SU-DHL-6 (cell line): ENCODE measurements at regions not wholly inside any gene's neighbourhood (a gene's known extent, or its start where the extent isn't known, plus 50 kb on each side); places are given as distances from the start of the nearest gene placed in this dataset.

Source experiments
- H2AFZ ChIP-seq: fragments of 200-600 bp; sonication (generic); 2 replicates; pipeline ENCODE4 v1.6.1; 2014; ENCODE audit warnings: low read depth, mild to moderate bottlenecking, moderate library complexity, mixed read lengths, antibody characterized with exemption, low read length; ENCODE audit not compliant: severe bottlenecking
- H3F3A ChIP-seq: fragments of 200-600 bp; shearing (Covaris generic); 2 replicates; pipeline ENCODE4 v1.6.0; 2016; ENCODE audit warnings: antibody characterized with exemption, mild to moderate bottlenecking; ENCODE audit not compliant: insufficient read depth
- H3K27ac ChIP-seq: fragments of 200-600 bp; sonication (generic); 2 replicates; pipeline ENCODE4 v1.5.1; 2016; ENCODE audit warnings: low read depth, mild to moderate bottlenecking, low read length, moderate library complexity, mixed read lengths
- H3K27me3 ChIP-seq: fragments of 200-600 bp; sonication (generic), shearing (Covaris generic); 2 replicates; pipeline ENCODE4 v1.6.0; 2014; ENCODE audit warnings: mild to moderate bottlenecking, low read length
- H3K36me3 ChIP-seq: fragments of 200-600 bp; sonication (generic); 2 replicates; pipeline ENCODE4 v1.6.1; 2014; ENCODE audit warnings: mild to moderate bottlenecking, low read length, mixed read lengths
- H3K4me2 ChIP-seq: fragments of 300-600, 200-600 bp; shearing (Covaris generic), sonication (generic); 2 replicates; pipeline ENCODE4 v1.6.0; 2014; ENCODE audit warnings: low read length, low read depth, mild to moderate bottlenecking; ENCODE audit not compliant: poor library complexity, severe bottlenecking
- H3K4me3 ChIP-seq: fragments of 200-600 bp; sonication (generic); 2 replicates; pipeline ENCODE4 v1.5.1; 2014; ENCODE audit warnings: antibody characterized with exemption, low read length, mild to moderate bottlenecking, mixed read lengths; ENCODE audit not compliant: insufficient read depth, poor library complexity, severe bottlenecking
- H3K79me2 ChIP-seq: fragments of 200-600 bp; sonication (generic); 2 replicates; pipeline ENCODE4 v1.6.1; 2014; ENCODE audit warnings: mild to moderate bottlenecking, low read length, moderate library complexity; ENCODE audit not compliant: insufficient read depth
- H3K9ac ChIP-seq: fragments of 200-600 bp; sonication (generic); 2 replicates; pipeline ENCODE4 v1.7.0; 2014; ENCODE audit warnings: mild to moderate bottlenecking, low read length
- H3K9me2 ChIP-seq: fragments of 200-600 bp; sonication (generic); replicated peaks from 2 replicates; pipeline ENCODE4 v1.6.1; 2014; ENCODE audit warnings: low read length; ENCODE audit not compliant: insufficient read depth
- H3K9me3 ChIP-seq: fragments of 200-600 bp; sonication (generic); 2 replicates; pipeline ENCODE4 v1.6.1; 2014; ENCODE audit warnings: low read length, mixed read lengths; ENCODE audit not compliant: insufficient read depth
- H4K20me1 ChIP-seq: fragments of 200-600 bp; sonication (generic); 2 replicates; pipeline ENCODE4 v1.6.1; 2014; ENCODE audit warnings: low read depth, mild to moderate bottlenecking, antibody characterized with exemption, low read length, moderate library complexity, mixed read lengths
- EZH2phosphoT487 ChIP-seq: fragments of 200-600 bp; sonication (generic), shearing (Covaris generic); conservative IDR thresholded peaks from 2 replicates; pipeline ENCODE4 v1.6.1; 2018; ENCODE audit warnings: mild to moderate bottlenecking, antibody characterized with exemption, low read length, moderate library complexity, mixed read lengths
- TF ChIP-seq, protein P1 (sequence below): fragments of 200-600 bp; sonication (generic); IDR thresholded peaks from one replicate; pipeline ENCODE4 v1.5.1; 2017; ENCODE audit warnings: antibody characterized with exemption, mild to moderate bottlenecking, low read length, moderate library complexity; ENCODE audit not compliant: insufficient read depth, poor library complexity, severe bottlenecking

DNA sequence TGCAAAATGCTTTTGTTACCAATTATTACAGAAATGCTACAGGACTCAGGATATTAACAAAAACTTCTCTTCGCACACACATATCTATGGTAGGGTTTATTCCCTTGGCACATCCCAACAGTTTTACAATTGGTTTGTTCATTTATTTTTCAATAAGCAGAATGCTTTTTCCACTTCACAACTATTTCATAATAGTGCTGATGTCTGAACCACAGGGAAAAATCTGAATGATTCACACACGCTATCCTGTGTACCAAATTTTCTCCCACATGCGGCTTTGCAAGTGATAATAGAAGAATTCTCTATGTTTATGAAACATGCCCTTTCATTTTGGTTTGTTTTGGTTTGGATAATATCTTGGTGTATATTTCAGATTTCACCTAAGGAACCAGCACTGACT, 725.7 kb upstream of the TENM3 start:
- H3F3A ChIP-seq, result no peaks in the 10 kb centered on the region
- no peaks in the 10 kb centered on the region for H3K9me3 ChIP-seq
- H3K9me2 ChIP-seq, result no peaks in the 10 kb centered on the region
- no peak overlapping the region for H3K27ac ChIP-seq
- no peak overlapping the region for H3K4me3 ChIP-seq
- H3K4me2 ChIP-seq, result no peak overlapping the region
- TF ChIP-seq, protein P1, sequence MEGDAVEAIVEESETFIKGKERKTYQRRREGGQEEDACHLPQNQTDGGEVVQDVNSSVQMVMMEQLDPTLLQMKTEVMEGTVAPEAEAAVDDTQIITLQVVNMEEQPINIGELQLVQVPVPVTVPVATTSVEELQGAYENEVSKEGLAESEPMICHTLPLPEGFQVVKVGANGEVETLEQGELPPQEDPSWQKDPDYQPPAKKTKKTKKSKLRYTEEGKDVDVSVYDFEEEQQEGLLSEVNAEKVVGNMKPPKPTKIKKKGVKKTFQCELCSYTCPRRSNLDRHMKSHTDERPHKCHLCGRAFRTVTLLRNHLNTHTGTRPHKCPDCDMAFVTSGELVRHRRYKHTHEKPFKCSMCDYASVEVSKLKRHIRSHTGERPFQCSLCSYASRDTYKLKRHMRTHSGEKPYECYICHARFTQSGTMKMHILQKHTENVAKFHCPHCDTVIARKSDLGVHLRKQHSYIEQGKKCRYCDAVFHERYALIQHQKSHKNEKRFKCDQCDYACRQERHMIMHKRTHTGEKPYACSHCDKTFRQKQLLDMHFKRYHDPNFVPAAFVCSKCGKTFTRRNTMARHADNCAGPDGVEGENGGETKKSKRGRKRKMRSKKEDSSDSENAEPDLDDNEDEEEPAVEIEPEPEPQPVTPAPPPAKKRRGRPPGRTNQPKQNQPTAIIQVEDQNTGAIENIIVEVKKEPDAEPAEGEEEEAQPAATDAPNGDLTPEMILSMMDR, result no peak
- no peak for TF ChIP-seq EZH2phosphoT487
- H2AFZ ChIP-seq, result no peak overlapping the region
- H3K27me3 ChIP-seq, result no peaks in the 10 kb centered on the region
- no peaks in the 10 kb centered on the region for H4K20me1 ChIP-seq
- no peak overlapping the region for H3K9ac ChIP-seq
- H3K79me2 ChIP-seq, result no peaks in the 10 kb centered on the region
- no peaks in the 10 kb centered on the region for H3K36me3 ChIP-seq

DNA sequence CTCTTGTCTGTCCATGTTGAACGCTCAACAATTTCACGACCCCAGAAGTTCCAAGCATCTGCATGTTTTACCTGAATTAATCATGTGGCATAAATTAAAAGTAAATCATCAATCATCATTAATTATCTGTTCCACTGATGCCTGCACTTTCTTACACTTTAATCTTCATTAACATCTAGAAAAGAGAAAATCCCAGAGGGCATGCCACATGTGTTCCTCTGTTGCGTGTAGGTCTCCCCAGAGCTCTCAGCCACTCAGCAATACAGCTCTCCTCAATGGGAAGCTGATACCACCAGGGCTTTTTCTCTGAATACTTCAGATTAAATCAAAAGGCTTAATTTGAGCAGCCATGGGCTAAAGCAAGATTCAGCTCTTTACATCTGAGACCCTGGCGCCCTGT, 722.4 kb upstream of the TENM3 start:
- Histone ChIP-seq H3K27ac (no peak overlapping the region), H2AFZ (no peak overlapping the region), H3K9me2 (no peaks in the 10 kb centered on the region), H3K4me2 (no peak overlapping the region), H3F3A (no peaks in the 10 kb centered on the region), H3K36me3 (no peaks in the 10 kb centered on the region), H4K20me1 (no peaks in the 10 kb centered on the region), H3K9ac (no peak overlapping the region), H3K27me3 (no peaks in the 10 kb centered on the region), H3K9me3 (no peaks in the 10 kb centered on the region), H3K4me3 (no peak overlapping the region), H3K79me2 (no peaks in the 10 kb centered on the region)
- no peak for TF ChIP-seq EZH2phosphoT487
- TF ChIP-seq, protein P1, result no peak

GRCh38 chr4:181523973-181524372, 719.2 kb upstream of the TENM3 start:
- no peak for TF ChIP-seq EZH2phosphoT487
- TF ChIP-seq, protein P1, result no peak
- Histone ChIP-seq H3K27ac (no peak overlapping the region), H4K20me1 (no peaks in the 10 kb centered on the region), H3K9me2 (no peaks in the 10 kb centered on the region), H3K9me3 (no peaks in the 10 kb centered on the region), H3F3A (no peaks in the 10 kb centered on the region), H3K4me3 (no peak overlapping the region), H3K9ac (no peak overlapping the region), H3K4me2 (no peak overlapping the region), H2AFZ (no peak overlapping the region), H3K36me3 (no peaks in the 10 kb centered on the region), H3K79me2 (no peaks in the 10 kb centered on the region), H3K27me3 (no peaks in the 10 kb centered on the region)

DNA sequence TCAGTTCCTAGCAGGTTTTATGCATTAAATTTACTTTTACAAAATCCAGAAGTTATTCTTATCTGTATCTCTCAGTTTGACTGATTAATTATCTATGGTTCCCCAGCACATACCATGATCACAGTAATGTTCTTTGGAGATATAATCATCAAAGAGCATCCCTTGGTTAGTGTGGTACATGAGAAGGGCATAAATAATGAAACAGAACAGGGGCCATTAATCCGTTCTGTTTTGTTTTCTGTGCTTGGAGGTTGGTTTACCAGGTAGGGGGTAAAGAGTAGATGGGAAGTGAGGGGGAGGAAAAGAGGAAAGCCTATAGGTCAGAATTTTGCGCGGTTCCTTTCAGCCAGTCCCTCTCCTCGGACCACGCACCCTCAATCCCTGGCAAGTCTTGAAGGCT, 718.7 kb upstream of the TENM3 start:
- Histone ChIP-seq H3K4me3 (no peak overlapping the region), H3K27me3 (no peaks in the 10 kb centered on the region), H3K9ac (no peak overlapping the region), H3K9me3 (no peaks in the 10 kb centered on the region), H3F3A (no peaks in the 10 kb centered on the region), H4K20me1 (no peaks in the 10 kb centered on the region), H3K79me2 (no peaks in the 10 kb centered on the region), H3K9me2 (no peaks in the 10 kb centered on the region), H3K4me2 (no peak overlapping the region), H3K27ac (no peak overlapping the region), H3K36me3 (no peaks in the 10 kb centered on the region), H2AFZ (no peak overlapping the region)
- TF ChIP-seq EZH2phosphoT487, result no peak
- TF ChIP-seq, protein P1, result no peak
